ENCODE measurements at regions not wholly inside any gene's neighbourhood (a gene's known extent, or its start where the extent isn't known, plus 50 kb on each side); places are given as distances from the start of the nearest gene placed in this dataset.

DNA sequence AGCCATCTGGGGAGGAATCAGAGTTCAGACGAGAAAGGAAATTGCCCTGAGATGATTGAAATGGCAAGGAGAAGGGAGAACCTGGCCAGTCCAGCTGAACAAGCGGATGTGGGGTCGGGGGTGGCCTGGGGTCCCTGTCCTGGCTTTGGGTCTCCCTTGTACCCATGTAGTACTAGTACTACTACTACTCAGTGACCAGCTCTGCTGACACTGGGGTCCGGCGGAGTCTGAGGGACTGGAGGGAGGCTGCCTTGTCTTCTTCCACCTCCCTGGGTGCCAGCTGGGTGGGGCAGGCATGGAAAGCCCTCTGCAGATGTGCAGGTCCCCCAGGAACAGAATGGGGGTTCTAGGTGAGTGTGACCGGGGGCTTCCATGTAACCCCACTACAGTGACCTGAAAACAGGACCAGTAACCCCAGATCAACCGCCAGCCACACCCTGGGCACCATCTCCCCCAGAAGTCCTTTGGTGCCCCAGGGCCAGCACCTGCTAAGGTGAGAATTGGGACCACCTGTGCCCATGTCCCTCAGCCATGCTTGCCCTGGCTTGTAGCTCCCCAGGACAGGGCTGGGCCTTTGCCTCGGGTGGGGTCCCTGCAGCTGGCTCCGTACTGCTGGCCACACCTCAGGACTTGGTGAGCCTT, 89.1 kb upstream of the COL5A1 start:
- TF ChIP-seq POLR2A (IDR thresholded peaks at IDR 0.05) (no peak), POLR2AphosphoS5 (IDR thresholded peaks at IDR 0.05; ENCODE audit: insufficient read depth in 1 of 2, low read depth in 1 of 2) (no peak)
- TF ChIP-seq, protein P1, sequence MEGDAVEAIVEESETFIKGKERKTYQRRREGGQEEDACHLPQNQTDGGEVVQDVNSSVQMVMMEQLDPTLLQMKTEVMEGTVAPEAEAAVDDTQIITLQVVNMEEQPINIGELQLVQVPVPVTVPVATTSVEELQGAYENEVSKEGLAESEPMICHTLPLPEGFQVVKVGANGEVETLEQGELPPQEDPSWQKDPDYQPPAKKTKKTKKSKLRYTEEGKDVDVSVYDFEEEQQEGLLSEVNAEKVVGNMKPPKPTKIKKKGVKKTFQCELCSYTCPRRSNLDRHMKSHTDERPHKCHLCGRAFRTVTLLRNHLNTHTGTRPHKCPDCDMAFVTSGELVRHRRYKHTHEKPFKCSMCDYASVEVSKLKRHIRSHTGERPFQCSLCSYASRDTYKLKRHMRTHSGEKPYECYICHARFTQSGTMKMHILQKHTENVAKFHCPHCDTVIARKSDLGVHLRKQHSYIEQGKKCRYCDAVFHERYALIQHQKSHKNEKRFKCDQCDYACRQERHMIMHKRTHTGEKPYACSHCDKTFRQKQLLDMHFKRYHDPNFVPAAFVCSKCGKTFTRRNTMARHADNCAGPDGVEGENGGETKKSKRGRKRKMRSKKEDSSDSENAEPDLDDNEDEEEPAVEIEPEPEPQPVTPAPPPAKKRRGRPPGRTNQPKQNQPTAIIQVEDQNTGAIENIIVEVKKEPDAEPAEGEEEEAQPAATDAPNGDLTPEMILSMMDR (IDR thresholded peaks at IDR 0.05), result no peak

Data from vagina (tissue), 2 donors.